ENCODE measurements at regions not wholly inside any gene's neighbourhood (a gene's known extent, or its start where the extent isn't known, plus 50 kb on each side); places are given as distances from the start of the nearest gene placed in this dataset.

DNA sequence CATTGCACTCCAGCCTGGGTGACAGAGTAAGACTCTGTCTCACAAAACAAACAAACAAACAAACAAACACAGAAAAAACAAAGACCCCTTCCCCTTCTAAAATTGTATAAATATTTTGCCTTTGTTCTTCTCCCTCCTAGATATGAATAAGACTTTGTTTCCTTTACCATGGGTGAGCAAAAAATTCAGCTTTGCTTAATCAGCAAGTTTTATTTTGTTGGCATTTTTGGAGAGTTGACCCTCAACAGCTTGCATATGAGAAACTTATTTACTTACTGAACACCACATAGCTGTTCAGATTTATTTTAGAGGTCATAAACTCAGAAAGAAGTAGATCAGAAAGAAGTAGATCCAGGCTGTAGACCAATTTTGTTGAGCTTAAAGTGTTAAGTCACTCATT, 395.2 kb upstream of the TOM1L1 start:
- no TSS peak for BruUV-seq (replicated peaks)
- H3K36me3 Mint-ChIP-seq (ENCODE audit: insufficient read depth, unreplicated experiment), result no peaks in the 10 kb centered on the region
- no peaks in the 10 kb centered on the region for H3K27me3 Mint-ChIP-seq (ENCODE audit: insufficient read depth, unreplicated experiment)
- no peaks in the 10 kb centered on the region for H3K9me3 Mint-ChIP-seq (ENCODE audit: unreplicated experiment)
- intact Hi-C loops (cut with micrococcal nuclease), result no loop called here
- H3K27ac Mint-ChIP-seq (ENCODE audit: low read depth, unreplicated experiment), result no peak overlapping the region
- TF ChIP-seq, protein P1, sequence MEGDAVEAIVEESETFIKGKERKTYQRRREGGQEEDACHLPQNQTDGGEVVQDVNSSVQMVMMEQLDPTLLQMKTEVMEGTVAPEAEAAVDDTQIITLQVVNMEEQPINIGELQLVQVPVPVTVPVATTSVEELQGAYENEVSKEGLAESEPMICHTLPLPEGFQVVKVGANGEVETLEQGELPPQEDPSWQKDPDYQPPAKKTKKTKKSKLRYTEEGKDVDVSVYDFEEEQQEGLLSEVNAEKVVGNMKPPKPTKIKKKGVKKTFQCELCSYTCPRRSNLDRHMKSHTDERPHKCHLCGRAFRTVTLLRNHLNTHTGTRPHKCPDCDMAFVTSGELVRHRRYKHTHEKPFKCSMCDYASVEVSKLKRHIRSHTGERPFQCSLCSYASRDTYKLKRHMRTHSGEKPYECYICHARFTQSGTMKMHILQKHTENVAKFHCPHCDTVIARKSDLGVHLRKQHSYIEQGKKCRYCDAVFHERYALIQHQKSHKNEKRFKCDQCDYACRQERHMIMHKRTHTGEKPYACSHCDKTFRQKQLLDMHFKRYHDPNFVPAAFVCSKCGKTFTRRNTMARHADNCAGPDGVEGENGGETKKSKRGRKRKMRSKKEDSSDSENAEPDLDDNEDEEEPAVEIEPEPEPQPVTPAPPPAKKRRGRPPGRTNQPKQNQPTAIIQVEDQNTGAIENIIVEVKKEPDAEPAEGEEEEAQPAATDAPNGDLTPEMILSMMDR (IDR thresholded peaks at IDR 0.05; ENCODE audit: unreplicated experiment), result no peak
- POLR2A ChIA-PET, result no interaction called here
- no peak overlapping the region for H3K4me3 Mint-ChIP-seq (ENCODE audit: unreplicated experiment)
- DNase-seq (ENCODE audit: unreplicated experiment), result no peak
- H3K4me1 Mint-ChIP-seq (ENCODE audit: insufficient read depth, unreplicated experiment), result no peaks in the 10 kb centered on the region
- CTCF ChIA-PET, result no interaction called here

DNA sequence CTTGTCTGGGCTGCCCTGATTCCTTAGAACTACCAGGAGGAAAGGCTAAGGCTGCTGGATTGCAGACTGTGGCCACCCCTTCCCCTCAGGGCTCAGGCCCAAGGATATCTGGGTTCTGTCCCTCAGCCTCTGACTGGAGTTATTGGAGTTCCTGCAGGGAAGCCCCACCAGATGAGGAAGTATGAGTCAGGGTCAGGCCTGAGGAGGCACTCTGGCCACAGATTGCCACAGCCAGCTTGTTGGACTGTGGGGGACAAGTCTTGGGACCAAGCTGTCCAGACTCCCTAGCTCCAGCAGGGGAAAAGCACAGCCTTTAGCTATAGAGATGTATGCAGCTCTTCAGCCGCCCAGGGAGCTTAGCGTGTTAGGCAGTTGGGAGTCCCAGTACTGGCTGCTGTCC, 381.9 kb upstream of the TOM1L1 start:
- ChIA-PET POLR2A (no interaction called here), CTCF (no interaction called here)
- Mint-ChIP-seq H3K36me3 (ENCODE audit: insufficient read depth, unreplicated experiment) (no peaks in the 10 kb centered on the region), H3K4me1 (ENCODE audit: insufficient read depth, unreplicated experiment) (no peaks in the 10 kb centered on the region), H3K9me3 (ENCODE audit: unreplicated experiment) (peaks cover 22% of the 10 kb centered on the region), H3K27me3 (ENCODE audit: insufficient read depth, unreplicated experiment) (no peaks in the 10 kb centered on the region), H3K27ac (ENCODE audit: low read depth, unreplicated experiment) (no peak overlapping the region), H3K4me3 (ENCODE audit: unreplicated experiment) (no peak overlapping the region)
- intact Hi-C loops (cut with micrococcal nuclease), result no loop called here
- no peak for DNase-seq (ENCODE audit: unreplicated experiment)
- no TSS peak for BruUV-seq (replicated peaks)
- TF ChIP-seq, protein P1 (IDR thresholded peaks at IDR 0.05; ENCODE audit: unreplicated experiment), result no peak

DNA sequence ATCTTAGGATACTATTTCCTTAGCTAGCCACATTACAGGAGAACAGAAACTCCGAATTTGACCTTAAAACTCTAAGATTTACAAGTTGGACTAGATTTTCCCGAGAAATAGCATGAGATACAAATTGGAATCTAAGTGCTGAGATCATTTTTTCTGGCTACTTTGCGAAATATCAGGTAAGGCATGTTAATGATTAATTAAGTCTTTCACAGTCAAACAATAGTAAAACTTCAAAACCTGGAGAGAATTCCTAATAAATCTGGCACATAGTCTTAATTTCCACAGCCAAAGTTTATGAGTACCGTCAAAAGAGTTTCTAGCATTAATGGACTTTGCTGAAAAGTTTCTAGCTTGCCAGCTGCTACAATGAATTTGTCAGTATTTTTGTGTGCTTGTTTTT, 379.5 kb upstream of the TOM1L1 start:
- intact Hi-C loops (cut with micrococcal nuclease), result no loop called here
- Mint-ChIP-seq H3K4me3 (ENCODE audit: unreplicated experiment) (no peak overlapping the region), H3K9me3 (ENCODE audit: unreplicated experiment) (peaks cover 16% of the 10 kb centered on the region), H3K27ac (ENCODE audit: low read depth, unreplicated experiment) (no peak overlapping the region), H3K4me1 (ENCODE audit: insufficient read depth, unreplicated experiment) (no peaks in the 10 kb centered on the region), H3K27me3 (ENCODE audit: insufficient read depth, unreplicated experiment) (no peaks in the 10 kb centered on the region), H3K36me3 (ENCODE audit: insufficient read depth, unreplicated experiment) (no peaks in the 10 kb centered on the region)
- POLR2A ChIA-PET, result no interaction called here
- DNase-seq (ENCODE audit: unreplicated experiment), result no peak
- CTCF ChIA-PET, result no interaction called here
- no TSS peak for BruUV-seq (replicated peaks)
- TF ChIP-seq, protein P1 (IDR thresholded peaks at IDR 0.05; ENCODE audit: unreplicated experiment), result no peak

DNA sequence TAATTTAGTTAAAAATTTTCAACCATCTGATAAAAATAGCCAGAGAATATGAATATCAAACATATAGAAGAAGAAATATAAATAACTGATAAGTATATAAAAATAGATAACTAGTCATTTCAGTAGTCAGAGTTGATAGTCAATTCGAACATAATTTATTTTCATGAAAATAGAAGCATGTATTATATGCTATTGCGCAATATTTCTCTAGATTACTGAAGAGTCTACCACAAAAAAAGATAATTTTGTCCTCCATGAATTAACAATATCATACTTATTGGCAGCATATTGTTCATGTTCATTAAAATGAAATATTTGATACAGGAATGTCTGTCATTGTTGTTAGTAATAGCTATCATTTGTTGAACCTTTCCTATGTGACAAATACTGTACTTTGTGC, 376.2 kb upstream of the TOM1L1 start:
- CTCF ChIA-PET, result no interaction called here
- Mint-ChIP-seq H3K36me3 (ENCODE audit: insufficient read depth, unreplicated experiment) (no peaks in the 10 kb centered on the region), H3K4me1 (ENCODE audit: insufficient read depth, unreplicated experiment) (no peaks in the 10 kb centered on the region), H3K4me3 (ENCODE audit: unreplicated experiment) (no peak overlapping the region), H3K9me3 (ENCODE audit: unreplicated experiment) (no peaks in the 10 kb centered on the region), H3K27me3 (ENCODE audit: insufficient read depth, unreplicated experiment) (no peaks in the 10 kb centered on the region), H3K27ac (ENCODE audit: low read depth, unreplicated experiment) (no peak overlapping the region)
- no TSS peak for BruUV-seq (replicated peaks)
- DNase-seq (ENCODE audit: unreplicated experiment), result no peak
- POLR2A ChIA-PET, result interaction anchor here (0.8 kb wide), 1 partner anchor 12 kb away, joined by 3 read pairs; no protein-coding TSS in a partner anchor
- intact Hi-C loops (cut with micrococcal nuclease), result no loop called here
- TF ChIP-seq, protein P1 (IDR thresholded peaks at IDR 0.05; ENCODE audit: unreplicated experiment), result no peak

All from MCF 10A (cell line).